ENCODE measurements at regions not wholly inside any gene's neighbourhood (a gene's known extent, or its start where the extent isn't known, plus 50 kb on each side); places are given as distances from the start of the nearest gene placed in this dataset.

- POLR2A ChIA-PET, result no interaction called here
- Histone ChIP-seq H3K9me3 (replicated peaks; ENCODE audit: control insufficient read depth, insufficient read depth, low read length) (no peaks in the 10 kb centered on the region), H3K79me2 (ENCODE audit: control insufficient read depth, insufficient read depth, low read length) (no peaks in the 10 kb centered on the region), H3K36me3 (ENCODE audit: control insufficient read depth in 2 of 2, extremely low read depth in 1 of 2, insufficient read depth in 2 of 2, low read length in 2 of 2) (no peaks in the 10 kb centered on the region), H3K27ac (ENCODE audit: insufficient read depth, low read depth, low read length) (no peak overlapping the region), H3K9ac (replicated peaks; ENCODE audit: extremely low read depth, insufficient read depth, low read length) (no peak overlapping the region), H3K4me2 (ENCODE audit: insufficient read depth, low read length) (no peak overlapping the region), H4K20me1 (replicated peaks; ENCODE audit: control insufficient read depth, extremely low read depth, insufficient read depth, low read length) (no peaks in the 10 kb centered on the region), H3K9me1 (replicated peaks; ENCODE audit: control insufficient read depth, extremely low read depth, insufficient read depth, low read length) (no peaks in the 10 kb centered on the region), H3K27me3 (ENCODE audit: control insufficient read depth in 2 of 2, insufficient read depth in 2 of 2, low read length in 2 of 2) (no peaks in the 10 kb centered on the region), H3K4me1 (ENCODE audit: control insufficient read depth, extremely low read depth, insufficient read depth, low read length) (no peaks in the 10 kb centered on the region), H3K4me3 (replicated peaks in 1 of 3; ENCODE audit: insufficient read depth in 1 of 3, low read depth in 1 of 3, low read length in 3 of 3) (no peak overlapping the region), H2AFZ (ENCODE audit: low read depth, low read length) (no peak overlapping the region)
- intact Hi-C loops (cut with micrococcal nuclease), result no loop called here
- CTCF ChIA-PET, result no interaction called here
- no TSS peak for BruUV-seq (replicated peaks)
- FAIRE-seq, result no peak
- dilution Hi-C loops (cut with MboI; ENCODE audit: extremely low pct_ligation_motif_present, low sequenced_read_pairs), result no loop called here
- TF ChIP-seq JUN (IDR thresholded peaks at IDR 0.05; ENCODE audit: borderline replicate concordance, insufficient read depth, insufficient read length, low read depth) (no peak), POLR2AphosphoS5 (IDR thresholded peaks at IDR 0.05; ENCODE audit: insufficient read depth, low read depth, low read length) (no peak), GATA2 (IDR thresholded peaks at IDR 0.05; ENCODE audit: insufficient read depth, insufficient read length, low read depth, low read length) (no peak), FOS (IDR thresholded peaks at IDR 0.05; ENCODE audit: borderline replicate concordance, insufficient read depth, low read length) (no peak), MYC (IDR thresholded peaks at IDR 0.05; ENCODE audit: low read depth, low read length) (no peak), CTCF (IDR thresholded peaks at IDR 0.05; ENCODE audit: extremely low read depth in 1 of 2, insufficient read depth in 1 of 2, low read depth in 1 of 2, low read length in 2 of 2) (no peak), POLR2A (IDR thresholded peaks at IDR 0.05; ENCODE audit: low read depth, low read length) (no peak), MAX (IDR thresholded peaks at IDR 0.05; ENCODE audit: insufficient read depth, insufficient read length) (no peak), EZH2 (IDR thresholded peaks at IDR 0.05; ENCODE audit: borderline replicate concordance, low read depth, low read length, severe bottlenecking) (no peak)
- no peak for DNase-seq (ENCODE audit: low read depth, low spot score)
These were observed 267.4 kb downstream of the HS3ST3A1 start for GRCh38 chr17:13334374-13334773.

All from endothelial cell of umbilical vein (primary cell).